Hepatocyte (in vitro differentiated cells): ENCODE measurements at regions not wholly inside any gene's neighbourhood (a gene's known extent, or its start where the extent isn't known, plus 50 kb on each side); places are given as distances from the start of the nearest gene placed in this dataset.

Source experiments
- DNase-seq: peaks from one replicate; pipeline ENCODE4 v3.0.0-alpha.2; 2016; ENCODE audit warnings: low spot score
- H2AFZ ChIP-seq: fragments of 200-600 bp; sonication (generic); 2 replicates; pipeline ENCODE4 v1.6.0; 2016; ENCODE audit warnings: antibody characterized with exemption, mild to moderate bottlenecking
- H3K27ac ChIP-seq: fragments of 200-600 bp; sonication (generic); 2 replicates; pipeline ENCODE4 v1.5.1; 2016; ENCODE audit warnings: mild to moderate bottlenecking
- H3K27me3 ChIP-seq: fragments of 200-600 bp; sonication (generic); 2 replicates; pipeline ENCODE4 v1.6.1; 2016
- H3K36me3 ChIP-seq: fragments of 200-600 bp; sonication (generic); replicated peaks from 2 replicates; pipeline ENCODE4 v1.5.1; 2016; ENCODE audit warnings: low read depth; ENCODE audit not compliant: insufficient read depth
- H3K4me1 ChIP-seq: fragments of 200-600 bp; sonication (generic); 2 replicates; pipeline ENCODE4 v1.5.1; 2016; ENCODE audit warnings: mild to moderate bottlenecking, moderate library complexity; ENCODE audit not compliant: insufficient read depth
- H3K4me2 ChIP-seq: fragments of 200-600 bp; sonication (generic); 2 replicates; pipeline ENCODE4 v1.6.0; 2016
- H3K4me3 ChIP-seq: fragments of 200-600 bp; sonication (generic); 2 replicates; pipeline ENCODE4 v1.5.1; 2016; ENCODE audit warnings: mild to moderate bottlenecking
- H3K79me2 ChIP-seq: fragments of 200-600 bp; sonication (generic); 2 replicates; pipeline ENCODE4 v1.6.0; 2017; ENCODE audit warnings: mild to moderate bottlenecking
- H3K9me2 ChIP-seq: fragments of 200-600 bp; sonication (generic); replicated peaks from 2 replicates; pipeline ENCODE4 v1.6.0; 2017; ENCODE audit warnings: mild to moderate bottlenecking; ENCODE audit not compliant: insufficient read depth
- H3K9me3 ChIP-seq: fragments of 200-600 bp; sonication (generic); 2 replicates; pipeline ENCODE4 v1.5.1; 2016; ENCODE audit warnings: low read depth, mild to moderate bottlenecking
- H4K20me1 ChIP-seq: fragments of 200-600 bp; sonication (generic); 2 replicates; pipeline ENCODE4 v1.6.0; 2016; ENCODE audit warnings: mild to moderate bottlenecking; ENCODE audit not compliant: insufficient read depth, poor library complexity, severe bottlenecking
- EZH2 ChIP-seq: fragments of 200-600 bp; sonication (generic); IDR thresholded peaks from 2 replicates; pipeline ENCODE4 v1.6.1; 2016; ENCODE audit warnings: antibody characterized with exemption, mild to moderate bottlenecking, borderline replicate concordance
- EZH2phosphoT487 ChIP-seq: fragments of 200-600 bp; sonication (generic); IDR thresholded peaks from one replicate; pipeline ENCODE4 v1.6.1; 2018; ENCODE audit warnings: antibody characterized with exemption, mild to moderate bottlenecking, low read depth, moderate library complexity; ENCODE audit not compliant: unreplicated experiment, severe bottlenecking
- WGBS: methylation state at CpG from one replicate; pipeline ENCODE4 v1.1.6; 2016; ENCODE audit warnings: low lambda C conversion rate; ENCODE audit errors: missing lambda C conversion rate; 5-methylcytosine and 5-hydroxymethylcytosine counted together
- TF ChIP-seq, protein P1 (sequence below): fragments of 200-600 bp; sonication (generic); IDR thresholded peaks from 2 replicates; pipeline ENCODE4 v1.5.1; 2016; ENCODE audit warnings: antibody characterized with exemption, mild to moderate bottlenecking; ENCODE audit not compliant: poor library complexity

- Histone ChIP-seq H3K27ac (no peak overlapping the region), H3K79me2 (no peaks in the 10 kb centered on the region), H3K4me3 (no peak overlapping the region), H3K36me3 (no peaks in the 10 kb centered on the region), H3K9me3 (peaks cover 3% of the 10 kb centered on the region), H4K20me1 (no peaks in the 10 kb centered on the region), H3K9me2 (no peaks in the 10 kb centered on the region), H3K27me3 (no peaks in the 10 kb centered on the region), H2AFZ (no peak overlapping the region), H3K4me1 (no peaks in the 10 kb centered on the region), H3K4me2 (no peak overlapping the region)
- WGBS = 90% methylated on average over 2 of the region's 2 CpGs
- TF ChIP-seq EZH2phosphoT487 = no peak
- TF ChIP-seq EZH2 = no peak
- TF ChIP-seq, protein P1, sequence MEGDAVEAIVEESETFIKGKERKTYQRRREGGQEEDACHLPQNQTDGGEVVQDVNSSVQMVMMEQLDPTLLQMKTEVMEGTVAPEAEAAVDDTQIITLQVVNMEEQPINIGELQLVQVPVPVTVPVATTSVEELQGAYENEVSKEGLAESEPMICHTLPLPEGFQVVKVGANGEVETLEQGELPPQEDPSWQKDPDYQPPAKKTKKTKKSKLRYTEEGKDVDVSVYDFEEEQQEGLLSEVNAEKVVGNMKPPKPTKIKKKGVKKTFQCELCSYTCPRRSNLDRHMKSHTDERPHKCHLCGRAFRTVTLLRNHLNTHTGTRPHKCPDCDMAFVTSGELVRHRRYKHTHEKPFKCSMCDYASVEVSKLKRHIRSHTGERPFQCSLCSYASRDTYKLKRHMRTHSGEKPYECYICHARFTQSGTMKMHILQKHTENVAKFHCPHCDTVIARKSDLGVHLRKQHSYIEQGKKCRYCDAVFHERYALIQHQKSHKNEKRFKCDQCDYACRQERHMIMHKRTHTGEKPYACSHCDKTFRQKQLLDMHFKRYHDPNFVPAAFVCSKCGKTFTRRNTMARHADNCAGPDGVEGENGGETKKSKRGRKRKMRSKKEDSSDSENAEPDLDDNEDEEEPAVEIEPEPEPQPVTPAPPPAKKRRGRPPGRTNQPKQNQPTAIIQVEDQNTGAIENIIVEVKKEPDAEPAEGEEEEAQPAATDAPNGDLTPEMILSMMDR = no peak
- DNase-seq = no peak
These were observed 964.6 kb downstream of the HACE1 start for GRCh38 chr6:103895136-103895535.

GRCh38 chr6:103893141-103893581, 966.6 kb downstream of the HACE1 start:
- no peaks in the 10 kb centered on the region for H3K36me3 ChIP-seq
- 58% methylated on average over 2 of the region's 2 CpGs for WGBS
- no peaks in the 10 kb centered on the region for H3K27me3 ChIP-seq
- no peak overlapping the region for H2AFZ ChIP-seq
- H3K4me2 ChIP-seq = no peak overlapping the region
- H3K4me1 ChIP-seq = no peaks in the 10 kb centered on the region
- no peaks in the 10 kb centered on the region for H3K9me2 ChIP-seq
- no peak overlapping the region for H3K27ac ChIP-seq
- H3K79me2 ChIP-seq = no peaks in the 10 kb centered on the region
- TF ChIP-seq EZH2 (no peak), EZH2phosphoT487 (no peak)
- TF ChIP-seq, protein P1 = no peak
- H4K20me1 ChIP-seq = no peaks in the 10 kb centered on the region
- no peak overlapping the region for H3K4me3 ChIP-seq
- peaks cover 3% of the 10 kb centered on the region for H3K9me3 ChIP-seq
- DNase-seq = peak; percentile 19

DNA sequence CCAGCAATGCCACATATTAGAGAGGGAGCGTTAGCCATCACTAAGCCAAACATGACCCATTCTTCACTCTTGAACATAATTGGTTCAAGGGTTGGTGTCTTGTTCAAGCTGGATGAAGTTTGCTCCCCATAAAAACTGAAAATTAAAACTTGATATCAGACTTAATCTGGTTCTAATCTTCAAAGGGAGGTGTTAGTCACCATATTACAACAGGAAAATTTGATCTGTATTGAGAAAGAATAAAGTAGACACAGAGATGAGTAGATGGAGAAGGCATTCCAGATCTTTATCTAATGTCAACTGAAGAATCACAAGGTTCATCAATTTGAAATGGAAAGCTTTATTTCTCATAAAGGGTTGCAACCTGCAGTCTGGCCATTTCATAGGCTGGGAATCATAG, 972.8 kb downstream of the HACE1 start:
- no peaks in the 10 kb centered on the region for H3K9me2 ChIP-seq
- no peaks in the 10 kb centered on the region for H3K9me3 ChIP-seq
- 93% methylated on average over 1 of the region's 1 CpG for WGBS
- no peak overlapping the region for H2AFZ ChIP-seq
- no peak overlapping the region for H3K4me2 ChIP-seq
- no peaks in the 10 kb centered on the region for H3K36me3 ChIP-seq
- no peak for DNase-seq
- H4K20me1 ChIP-seq = no peaks in the 10 kb centered on the region
- H3K79me2 ChIP-seq = no peaks in the 10 kb centered on the region
- H3K27ac ChIP-seq = no peak overlapping the region
- H3K4me1 ChIP-seq = no peaks in the 10 kb centered on the region
- TF ChIP-seq, protein P1 = no peak
- TF ChIP-seq EZH2phosphoT487 (no peak), EZH2 (no peak)
- no peaks in the 10 kb centered on the region for H3K27me3 ChIP-seq
- H3K4me3 ChIP-seq = no peak overlapping the region

DNA sequence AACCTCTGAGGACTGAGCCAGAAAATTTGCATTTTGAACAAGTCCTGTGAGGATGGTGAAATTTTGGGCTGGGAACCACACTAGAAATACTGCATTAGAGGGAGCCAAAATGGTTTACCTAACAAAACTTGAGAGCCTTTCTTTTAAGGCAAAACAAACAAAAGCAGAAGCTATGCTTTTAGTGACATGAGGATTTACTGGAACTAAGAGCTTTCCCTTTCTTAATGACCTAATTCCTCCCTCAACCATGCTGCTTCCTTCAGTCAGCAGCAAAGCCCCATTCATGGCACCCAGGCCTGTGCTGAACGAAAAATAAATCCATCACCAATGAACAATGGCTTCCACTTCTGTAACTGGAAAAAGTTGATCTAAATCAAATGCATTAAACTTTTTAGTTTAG, 974.3 kb downstream of the HACE1 start:
- TF ChIP-seq EZH2phosphoT487 (no peak), EZH2 (no peak)
- TF ChIP-seq, protein P1 = no peak
- Histone ChIP-seq H3K9me3 (no peaks in the 10 kb centered on the region), H3K4me3 (no peak overlapping the region), H3K27ac (no peak overlapping the region), H3K79me2 (no peaks in the 10 kb centered on the region), H3K27me3 (no peaks in the 10 kb centered on the region), H3K4me1 (no peaks in the 10 kb centered on the region), H3K4me2 (no peak overlapping the region), H2AFZ (no peak overlapping the region), H4K20me1 (no peaks in the 10 kb centered on the region), H3K36me3 (no peaks in the 10 kb centered on the region), H3K9me2 (no peaks in the 10 kb centered on the region)
- WGBS = 65% methylated on average over 1 of the region's 1 CpG
- DNase-seq = no peak
